ENCODE measurements at regions not wholly inside any gene's neighbourhood (a gene's known extent, or its start where the extent isn't known, plus 50 kb on each side); places are given as distances from the start of the nearest gene placed in this dataset.

GRCh38 chr6:102407886-102408741 lies 1014.6 kb downstream of the GRIK2 start:
- H3K4me3 Mint-ChIP-seq = no peak overlapping the region
- H3K36me3 Mint-ChIP-seq (ENCODE audit: low read depth) = no peaks in the 10 kb centered on the region
- no peaks in the 10 kb centered on the region for H3K27me3 Mint-ChIP-seq (ENCODE audit: low read depth, poor library complexity)
- H3K4me1 Mint-ChIP-seq = no peaks in the 10 kb centered on the region
- no peak for TF ChIP-seq CTCF (IDR thresholded peaks at IDR 0.05)
- H3K27ac Mint-ChIP-seq = no peak overlapping the region
- H3K9me3 Mint-ChIP-seq = no peaks in the 10 kb centered on the region
- DNase-seq = no peak

GRCh38 chr6:102405860-102406259 lies 1012.4 kb downstream of the GRIK2 start:
- Mint-ChIP-seq H3K36me3 (ENCODE audit: low read depth) (no peaks in the 10 kb centered on the region), H3K4me1 (no peaks in the 10 kb centered on the region), H3K27ac (no peak overlapping the region), H3K4me3 (no peak overlapping the region), H3K27me3 (ENCODE audit: low read depth, poor library complexity) (no peaks in the 10 kb centered on the region), H3K9me3 (no peaks in the 10 kb centered on the region)
- no peak for DNase-seq
- no peak for TF ChIP-seq CTCF (IDR thresholded peaks at IDR 0.05)

GRCh38 chr6:102402635-102403329 lies 1009.3 kb downstream of the GRIK2 start:
- H3K9me3 Mint-ChIP-seq = no peaks in the 10 kb centered on the region
- peaks cover 5% of the 10 kb centered on the region for H3K4me1 Mint-ChIP-seq
- H3K4me3 Mint-ChIP-seq = no peak overlapping the region
- no peaks in the 10 kb centered on the region for H3K27me3 Mint-ChIP-seq (ENCODE audit: low read depth, poor library complexity)
- no peaks in the 10 kb centered on the region for H3K36me3 Mint-ChIP-seq (ENCODE audit: low read depth)
- no peak overlapping the region for H3K27ac Mint-ChIP-seq
- TF ChIP-seq CTCF (IDR thresholded peaks at IDR 0.05) = no peak
- no peak for DNase-seq

- H3K9me3 Mint-ChIP-seq = peaks cover 5% of the 10 kb centered on the region
- no peaks in the 10 kb centered on the region for H3K27me3 Mint-ChIP-seq (ENCODE audit: low read depth, poor library complexity)
- no peaks in the 10 kb centered on the region for H3K36me3 Mint-ChIP-seq (ENCODE audit: low read depth)
- no peak overlapping the region for H3K4me3 Mint-ChIP-seq
- no peak for DNase-seq
- H3K27ac Mint-ChIP-seq = no peak overlapping the region
- peaks cover 5% of the 10 kb centered on the region for H3K4me1 Mint-ChIP-seq
- TF ChIP-seq CTCF (IDR thresholded peaks at IDR 0.05) = no peak
These were observed 1005.4 kb downstream of the GRIK2 start for GRCh38 chr6:102398788-102399390.

GRCh38 chr6:102390541-102390940 lies 997.0 kb downstream of the GRIK2 start:
- no peaks in the 10 kb centered on the region for H3K4me1 Mint-ChIP-seq
- DNase-seq = no peak
- H3K9me3 Mint-ChIP-seq = peaks cover 16% of the 10 kb centered on the region
- no peak for TF ChIP-seq CTCF (IDR thresholded peaks at IDR 0.05)
- H3K27me3 Mint-ChIP-seq (ENCODE audit: low read depth, poor library complexity) = no peaks in the 10 kb centered on the region
- H3K36me3 Mint-ChIP-seq (ENCODE audit: low read depth) = no peaks in the 10 kb centered on the region
- H3K4me3 Mint-ChIP-seq = no peak overlapping the region
- H3K27ac Mint-ChIP-seq = no peak overlapping the region

Data from nephron progenitor cell (in vitro differentiated cells).